Activated CD8-positive, alpha-beta T cell treated with anti-CD3 and anti-CD28 coated beads for 36 hours (primary cell): ENCODE measurements at regions not wholly inside any gene's neighbourhood (a gene's known extent, or its start where the extent isn't known, plus 50 kb on each side); places are given as distances from the start of the nearest gene placed in this dataset.

Experiments used
- ATAC-seq: fragments of 200-7000 bp; cut with Tn5 transposase; one replicate; pipeline ENCODE4 v1.10.0; 2021; ENCODE audit warnings: mild to moderate bottlenecking, moderate library complexity
- CTCF ChIA-PET: fragments of 350-600 bp; sonication (Branson Sonifier 250); formaldehyde crosslinking; loops from one replicate; lab custom pipeline; 2021; ENCODE audit warnings: antibody characterized with exemption; lab: Charles Lee
- POLR2A ChIA-PET: fragments of 350-600 bp; sonication (Branson Sonifier 250); formaldehyde crosslinking; loops from one replicate; lab custom pipeline; 2021; ENCODE audit warnings: antibody characterized with exemption; lab: Charles Lee
- DNase-seq: peaks from one replicate; pipeline ENCODE4 v3.0.0-alpha.2; 2020
- H3K27ac Mint-ChIP-seq: one replicate; pipeline ENCODE4 v1.8.0; 2021; ENCODE audit warnings: mild to moderate bottlenecking, mixed read lengths
- H3K27me3 Mint-ChIP-seq: one replicate; pipeline ENCODE4 v1.8.0; 2021; ENCODE audit warnings: mixed read lengths
- H3K36me3 Mint-ChIP-seq: one replicate; pipeline ENCODE4 v1.8.0; 2021; ENCODE audit warnings: low read depth, mixed read lengths
- H3K4me1 Mint-ChIP-seq: one replicate; pipeline ENCODE4 v1.8.0; 2021; ENCODE audit warnings: low read depth, mixed read lengths
- H3K4me3 Mint-ChIP-seq: one replicate; pipeline ENCODE4 v1.8.0; 2021; ENCODE audit warnings: mild to moderate bottlenecking, moderate library complexity, mixed read lengths
- H3K9me3 Mint-ChIP-seq: one replicate; pipeline ENCODE4 v1.8.0; 2021; ENCODE audit warnings: mixed read lengths
- intact Hi-C: fragments of 100-400 bp; cut with micrococcal nuclease; formaldehyde crosslinking; loops from one replicate; pipeline ENCODE4 v1.10.0; 2022
- TF ChIP-seq, protein P1 (sequence below): fragments of 200-600 bp; IDR thresholded peaks from one replicate; pipeline ENCODE4 v1.8.0; 2022; ENCODE audit warnings: antibody characterized with exemption, mild to moderate bottlenecking

DNA sequence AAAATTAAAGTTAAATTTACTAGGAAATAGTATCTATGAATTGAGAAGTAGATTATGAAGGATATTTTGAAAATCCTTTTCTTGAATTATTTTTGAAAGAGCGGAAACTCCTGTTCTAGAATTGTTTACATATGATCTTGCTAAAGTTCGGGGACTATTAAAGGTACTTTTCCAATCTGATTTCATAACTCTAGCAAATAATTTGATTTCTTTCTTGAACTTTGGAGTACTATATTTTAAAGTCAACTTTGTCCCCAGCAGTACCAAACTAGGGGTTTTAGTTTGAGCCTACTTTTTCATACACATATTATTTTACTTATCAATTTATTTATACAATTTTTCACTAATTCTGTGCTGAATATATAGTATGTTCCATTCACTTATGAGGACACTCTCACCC, 364.7 kb downstream of the FSIP2 start:
- POLR2A ChIA-PET: no interaction called here
- no peak for ATAC-seq
- Mint-ChIP-seq H3K9me3 (peaks cover 1% of the 10 kb centered on the region), H3K36me3 (no peaks in the 10 kb centered on the region), H3K4me3 (no peak overlapping the region), H3K4me1 (peaks cover 4% of the 10 kb centered on the region), H3K27me3 (no peaks in the 10 kb centered on the region), H3K27ac (no peak overlapping the region)
- TF ChIP-seq, protein P1, sequence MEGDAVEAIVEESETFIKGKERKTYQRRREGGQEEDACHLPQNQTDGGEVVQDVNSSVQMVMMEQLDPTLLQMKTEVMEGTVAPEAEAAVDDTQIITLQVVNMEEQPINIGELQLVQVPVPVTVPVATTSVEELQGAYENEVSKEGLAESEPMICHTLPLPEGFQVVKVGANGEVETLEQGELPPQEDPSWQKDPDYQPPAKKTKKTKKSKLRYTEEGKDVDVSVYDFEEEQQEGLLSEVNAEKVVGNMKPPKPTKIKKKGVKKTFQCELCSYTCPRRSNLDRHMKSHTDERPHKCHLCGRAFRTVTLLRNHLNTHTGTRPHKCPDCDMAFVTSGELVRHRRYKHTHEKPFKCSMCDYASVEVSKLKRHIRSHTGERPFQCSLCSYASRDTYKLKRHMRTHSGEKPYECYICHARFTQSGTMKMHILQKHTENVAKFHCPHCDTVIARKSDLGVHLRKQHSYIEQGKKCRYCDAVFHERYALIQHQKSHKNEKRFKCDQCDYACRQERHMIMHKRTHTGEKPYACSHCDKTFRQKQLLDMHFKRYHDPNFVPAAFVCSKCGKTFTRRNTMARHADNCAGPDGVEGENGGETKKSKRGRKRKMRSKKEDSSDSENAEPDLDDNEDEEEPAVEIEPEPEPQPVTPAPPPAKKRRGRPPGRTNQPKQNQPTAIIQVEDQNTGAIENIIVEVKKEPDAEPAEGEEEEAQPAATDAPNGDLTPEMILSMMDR: no peak
- no peak for DNase-seq
- CTCF ChIA-PET: no interaction called here
- intact Hi-C loops: no loop called here

DNA sequence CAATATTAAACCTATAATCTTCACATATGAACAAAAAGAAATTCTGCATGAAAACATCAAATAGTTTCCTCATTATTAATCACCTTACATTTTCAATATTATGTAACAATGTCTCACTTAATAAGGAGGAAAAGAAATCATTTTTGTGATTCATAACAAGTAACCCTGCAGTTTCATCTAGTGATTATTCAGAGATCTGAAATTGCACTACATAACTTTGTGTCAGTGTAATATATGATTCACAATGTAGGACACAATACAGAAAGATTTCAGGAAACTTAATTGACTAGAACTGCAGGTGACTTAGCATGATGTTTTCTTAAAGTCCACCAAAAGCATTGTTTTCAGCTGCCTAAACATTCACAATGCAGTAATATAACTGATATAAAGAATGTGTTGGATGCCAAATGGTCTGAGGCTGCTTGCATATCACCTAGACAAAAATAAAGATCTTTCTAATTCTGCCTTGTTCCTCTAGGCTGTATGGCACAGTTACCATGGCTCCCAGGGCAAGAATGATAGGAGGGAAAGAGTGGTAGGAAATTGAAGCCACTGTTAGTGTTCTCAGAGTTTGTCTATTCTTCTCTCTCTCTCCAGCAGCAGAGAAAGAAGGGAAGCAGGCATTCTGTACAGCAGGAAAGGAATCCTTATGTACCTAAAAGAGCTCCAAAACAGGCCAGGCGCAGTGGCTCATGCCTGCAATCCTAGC, 366.6 kb downstream of the FSIP2 start:
- intact Hi-C loops: no loop called here
- TF ChIP-seq, protein P1: no peak
- Mint-ChIP-seq H3K27ac (no peak overlapping the region), H3K9me3 (peaks cover 4% of the 10 kb centered on the region), H3K4me1 (peaks cover 9% of the 10 kb centered on the region), H3K27me3 (no peaks in the 10 kb centered on the region), H3K36me3 (no peaks in the 10 kb centered on the region), H3K4me3 (no peak overlapping the region)
- ATAC-seq (no peak), DNase-seq (no peak)
- ChIA-PET CTCF (no interaction called here), POLR2A (no interaction called here)

DNA sequence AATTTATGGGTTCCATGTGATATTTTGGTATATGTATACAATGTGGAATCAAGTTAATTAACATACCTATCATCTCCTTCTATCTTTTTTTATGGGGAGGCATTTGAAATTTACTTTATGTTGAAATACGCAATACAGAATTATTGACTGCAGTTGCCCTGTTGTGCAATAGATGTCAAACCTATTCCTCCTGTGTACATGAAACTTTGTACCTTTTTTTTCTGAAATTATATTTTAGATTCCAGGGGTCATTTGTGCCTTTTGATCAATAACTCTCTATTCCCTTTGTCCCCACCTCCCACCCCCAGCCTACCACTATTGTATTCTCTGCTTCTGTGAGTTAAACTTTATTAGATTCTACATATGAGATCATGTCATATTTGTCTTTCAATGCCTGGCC, 369.9 kb downstream of the FSIP2 start:
- intact Hi-C loops: no loop called here
- H3K9me3 Mint-ChIP-seq: peaks cover 11% of the 10 kb centered on the region
- H3K27me3 Mint-ChIP-seq: no peaks in the 10 kb centered on the region
- H3K27ac Mint-ChIP-seq: no peak overlapping the region
- no peak overlapping the region for H3K4me3 Mint-ChIP-seq
- ATAC-seq (no peak), DNase-seq (no peak)
- peaks cover 9% of the 10 kb centered on the region for H3K4me1 Mint-ChIP-seq
- CTCF ChIA-PET: no interaction called here
- peaks cover 1% of the 10 kb centered on the region for H3K36me3 Mint-ChIP-seq
- POLR2A ChIA-PET: no interaction called here
- TF ChIP-seq, protein P1: no peak

DNA sequence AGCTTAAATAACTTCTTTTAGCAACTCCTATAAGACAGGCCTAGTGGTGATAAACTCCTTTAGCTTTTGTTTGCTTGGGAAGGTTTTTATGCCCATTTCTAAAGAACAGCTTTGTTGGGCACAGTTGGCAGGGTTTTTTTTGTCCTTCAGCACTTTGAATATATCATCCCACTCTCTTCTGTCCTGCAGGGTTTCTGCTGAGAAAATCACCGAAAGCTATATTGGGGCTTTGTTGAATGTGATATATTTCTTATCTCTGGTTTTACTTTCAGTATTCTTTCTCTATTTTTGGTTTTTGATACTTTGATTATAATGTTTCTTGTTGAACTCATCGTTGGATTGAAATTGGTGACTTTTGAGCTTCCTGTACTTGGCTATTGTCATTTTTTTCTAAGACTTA, 372.8 kb upstream of the ZC3H15 start:
- POLR2A ChIA-PET: no interaction called here
- ATAC-seq: no peak
- TF ChIP-seq, protein P1: no peak
- peaks cover 22% of the 10 kb centered on the region for H3K36me3 Mint-ChIP-seq
- DNase-seq: no peak
- CTCF ChIA-PET: no interaction called here
- no peak overlapping the region for H3K4me3 Mint-ChIP-seq
- intact Hi-C loops: no loop called here
- H3K9me3 Mint-ChIP-seq: peaks cover 14% of the 10 kb centered on the region
- H3K4me1 Mint-ChIP-seq: peaks cover 5% of the 10 kb centered on the region
- no peaks in the 10 kb centered on the region for H3K27me3 Mint-ChIP-seq
- H3K27ac Mint-ChIP-seq: no peak overlapping the region

DNA sequence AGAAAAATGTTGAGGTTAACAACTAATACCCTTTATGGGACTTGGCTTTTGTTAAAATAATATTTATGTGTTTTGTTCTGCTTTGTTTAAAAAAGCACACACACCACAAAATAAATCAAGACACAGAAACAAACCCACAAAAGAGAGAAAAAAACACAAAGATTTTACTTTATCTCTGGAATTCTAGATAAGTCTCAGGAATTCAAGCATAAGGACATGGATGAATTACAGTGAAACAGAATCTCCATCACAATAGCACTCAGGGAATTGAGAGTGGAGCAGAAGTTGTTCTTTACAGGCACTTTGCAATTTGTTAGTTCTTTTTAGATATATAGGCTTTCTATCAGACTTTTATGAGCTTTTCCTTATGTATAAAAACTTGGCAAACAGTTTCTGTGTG, 360.9 kb upstream of the ZC3H15 start:
- H3K27ac Mint-ChIP-seq: no peak overlapping the region
- DNase-seq (no peak), ATAC-seq (no peak)
- ChIA-PET CTCF (no interaction called here), POLR2A (no interaction called here)
- no peak overlapping the region for H3K4me3 Mint-ChIP-seq
- peaks cover 1% of the 10 kb centered on the region for H3K36me3 Mint-ChIP-seq
- intact Hi-C loops: no loop called here
- H3K4me1 Mint-ChIP-seq: no peaks in the 10 kb centered on the region
- H3K9me3 Mint-ChIP-seq: peaks cover 2% of the 10 kb centered on the region
- TF ChIP-seq, protein P1: no peak
- H3K27me3 Mint-ChIP-seq: no peaks in the 10 kb centered on the region
